K562 (cell line): ENCODE measurements at regions not wholly inside any gene's neighbourhood (a gene's known extent, or its start where the extent isn't known, plus 50 kb on each side); places are given as distances from the start of the nearest gene placed in this dataset.

Source experiments
- ATAC-seq: fragments of 200-7000 bp; cut with Tn5 transposase; 3 replicates; pipeline ENCODE4 v1.9.1; 2020; ENCODE audit warnings: moderate library complexity
- BruUV-seq: library from RNA; stranded (reverse); fragments of 400-500 nt; replicated peaks from 2 replicates; lab custom pipeline; 2021; lab: Mats Ljungman, UMichigan
- CTCF ChIA-PET: fragments of 300-600 bp; formaldehyde crosslinking; extraction: SDS; loops from one replicate; lab custom pipeline; 2021; ENCODE audit warnings: low intra/inter-chr PET ratio; lab: Yijun Ruan, JAX
- POLR2A ChIA-PET: fragments of 300-600, 350-650 bp; sonication (Branson Sonifier 250); formaldehyde crosslinking; extraction: SDS; loops from one replicate; lab custom pipeline; 2021; ENCODE audit warnings: antibody characterized with exemption, inconsistent platforms; lab: Yijun Ruan, JAX
- DNase-seq, 4 experiments: peaks; one replicate each; pipeline versions ENCODE4 v3.0.0 to v3.0.0-alpha.2; 2011 to 2018; ENCODE audit warnings: low spot score in 3 of 4, mixed read lengths in 3 of 4; ENCODE audit errors: extremely low read depth in 1 of 4
- FAIRE-seq: peaks from 2 replicates; lab custom pipeline; 2011; peaks lifted over from hg19 to GRCh38; lab: Jason Lieb, UNC
- H2AFZ ChIP-seq: 2 replicates; pipeline ENCODE4 v1.6.0; 2011; ENCODE audit warnings: low read depth, low read length, control low read depth, inconsistent platforms
- H3K27ac ChIP-seq: fragments of 200-600 bp; 3 replicates; pipeline ENCODE4 v1.8.0; 2011; ENCODE audit warnings: low read depth, mild to moderate bottlenecking, control low read depth, inconsistent platforms, low read length, moderate library complexity, mixed read lengths; ENCODE audit errors: extremely low read depth
- H3K27me3 ChIP-seq, 2 experiments: fragments of 300-600 bp in 1 of 2; 2 replicates in 1 of 2; 3 replicates in 1 of 2; pipeline versions ENCODE4 v1.6.0 to v1.8.0; 2011; ENCODE audit warnings: inconsistent platforms in 2 of 2, low read length in 2 of 2, mild to moderate bottlenecking in 1 of 2, mixed read lengths in 1 of 2, moderate library complexity in 1 of 2; ENCODE audit not compliant: control insufficient read depth in 2 of 2, insufficient read depth in 2 of 2
- H3K36me3 ChIP-seq: fragments of 300-600 bp; 3 replicates; pipeline ENCODE4 v1.8.0; 2011; ENCODE audit warnings: mild to moderate bottlenecking, low read length, inconsistent platforms; ENCODE audit not compliant: control insufficient read depth, insufficient read depth
- H3K4me1 ChIP-seq, 2 experiments: fragments of 200-600 bp in 1 of 2; replicated peaks in 1 of 2; 2 replicates in 1 of 2; 3 replicates in 1 of 2; pipeline versions ENCODE4 v1.5.1 to v1.8.0; 2011; ENCODE audit warnings: inconsistent platforms in 2 of 2, low read length in 2 of 2, mild to moderate bottlenecking in 1 of 2, mixed read lengths in 1 of 2, moderate library complexity in 1 of 2; ENCODE audit not compliant: control insufficient read depth in 2 of 2, insufficient read depth in 2 of 2
- H3K4me2 ChIP-seq: 2 replicates; pipeline ENCODE4 v1.6.1; 2011; ENCODE audit warnings: low read length, control low read depth, inconsistent platforms, mixed read lengths; ENCODE audit not compliant: insufficient read depth
- H3K4me3 ChIP-seq: fragments of 200-600 bp; sonication (generic), shearing (Covaris generic); 2 replicates; pipeline ENCODE4 v1.5.1; 2016; ENCODE audit warnings: control low read depth, inconsistent platforms
- H3K79me2 ChIP-seq: fragments of 200-600 bp; 3 replicates; pipeline ENCODE4 v1.8.0; 2011; ENCODE audit warnings: low read length, inconsistent platforms; ENCODE audit not compliant: control insufficient read depth, insufficient read depth
- H3K9ac ChIP-seq, 2 experiments: 2 replicates each; pipeline versions ENCODE4 v1.6.0 to v1.6.1; 2011; ENCODE audit warnings: low read depth in 2 of 2, low read length in 2 of 2, control low read depth in 1 of 2, inconsistent platforms in 1 of 2, mild to moderate bottlenecking in 1 of 2, mixed read lengths in 1 of 2; ENCODE audit not compliant: insufficient read depth in 1 of 2
- H3K9me1 ChIP-seq: one replicate; pipeline ENCODE4 v1.6.0; 2011; ENCODE audit warnings: inconsistent platforms, mild to moderate bottlenecking, low read length, moderate library complexity; ENCODE audit not compliant: control insufficient read depth, insufficient read depth
- H3K9me3 ChIP-seq: replicated peaks from 2 replicates; pipeline ENCODE4 v1.5.1; 2011; ENCODE audit warnings: low read depth, low read length, inconsistent platforms; ENCODE audit not compliant: control insufficient read depth, insufficient read depth
- H4K20me1 ChIP-seq: replicated peaks from 2 replicates; pipeline ENCODE4 v1.6.1; 2011; ENCODE audit warnings: low read length, inconsistent platforms, mixed read lengths; ENCODE audit not compliant: control insufficient read depth, insufficient read depth
- FOXJ3 ChIP-seq: sonication (generic); formaldehyde crosslinking; IDR thresholded peaks from 2 replicates; pipeline ENCODE4 v1.4.0; 2020; ENCODE audit warnings: mild to moderate bottlenecking, missing genetic modification reagents
- GABPB1 ChIP-seq: sonication (generic); formaldehyde crosslinking; IDR thresholded peaks from 2 replicates; pipeline ENCODE4 v1.8.0; 2022; ENCODE audit warnings: mild to moderate bottlenecking, missing genetic modification reagents
- MTA2 ChIP-seq: fragments of 450-650 bp; IDR thresholded peaks from 2 replicates; pipeline ENCODE4 v1.6.1; 2016; ENCODE audit warnings: low read depth
- PHTF2 ChIP-seq: fragments of 250-450 bp; sonication (Bioruptor Pico); IDR thresholded peaks from 2 replicates; pipeline ENCODE4 v1.5.0; 2021; ENCODE audit warnings: mild to moderate bottlenecking
- RBM15 ChIP-seq: fragments of 200-400 bp; formaldehyde crosslinking; IDR thresholded peaks from 2 replicates; pipeline ENCODE4 v1.6.1; 2018; ENCODE audit warnings: mild to moderate bottlenecking, low read length, moderate library complexity; ENCODE audit not compliant: insufficient read depth
- RFX5 ChIP-seq: IDR thresholded peaks from 2 replicates; pipeline ENCODE4 v1.6.1; 2011; ENCODE audit warnings: low read depth, mild to moderate bottlenecking, improper control_type of control experiment, low read length
- SETDB1 ChIP-seq: IDR thresholded peaks from one replicate; pipeline ENCODE4 v1.6.1; 2012; ENCODE audit warnings: low read length, control low read depth, inconsistent platforms
- SNIP1 ChIP-seq: fragments of 450-650 bp; IDR thresholded peaks from 2 replicates; pipeline ENCODE4 v1.7.1; 2017; ENCODE audit warnings: low read depth, mild to moderate bottlenecking
- ZNF277 ChIP-seq: fragments of 250-450 bp; sonication (Bioruptor Pico); IDR thresholded peaks from 2 replicates; pipeline ENCODE4 v1.8.0; 2022; ENCODE audit warnings: inconsistent platforms, mild to moderate bottlenecking, moderate library complexity, borderline replicate concordance
- ZNF282 ChIP-seq: sonication (generic); formaldehyde crosslinking; IDR thresholded peaks from 2 replicates; pipeline ENCODE4 v1.8.1; 2023; ENCODE audit warnings: missing genetic modification reagents
- ZNF311 ChIP-seq: fragments of 250-450 bp; sonication (Bioruptor Pico); IDR thresholded peaks from 2 replicates; pipeline ENCODE4 v1.4.0; 2020; ENCODE audit warnings: mild to moderate bottlenecking, moderate library complexity
- WGBS: fragments of 100-300 bp; shearing (Covaris generic); methylation state at CpG from one replicate; pipeline ENCODE4 v1.1.6; 2016; ENCODE audit warnings: low coverage, mixed read lengths; ENCODE audit not compliant: insufficient coverage; ENCODE audit errors: missing lambda C conversion rate; 5-methylcytosine and 5-hydroxymethylcytosine counted together
- in situ Hi-C: fragments of 300-500 bp; cut with MboI; formaldehyde crosslinking; loops from 4 replicates; pipeline ENCODE4 v1.15.0; 2018; ENCODE audit warnings: inconsistent platforms, mixed read lengths
- intact Hi-C: fragments of 100-400 bp; cut with micrococcal nuclease; formaldehyde crosslinking; loops from 2 replicates; pipeline ENCODE4 v1.14.2; 2022

GRCh38 chr7:110168010-110168409 lies 922.9 kb upstream of the LRRN3 start:
- Histone ChIP-seq H3K36me3 (no peaks in the 10 kb centered on the region), H3K4me1 (no peaks in the 10 kb centered on the region), H3K27me3 (no peaks in the 10 kb centered on the region), H3K4me3 (no peak overlapping the region), H3K27ac (no peak overlapping the region), H3K9me3 (no peaks in the 10 kb centered on the region), H3K79me2 (no peaks in the 10 kb centered on the region), H3K9me1 (no peaks in the 10 kb centered on the region), H3K9ac (no peak overlapping the region), H4K20me1 (no peaks in the 10 kb centered on the region), H2AFZ (no peak overlapping the region), H3K4me2 (no peak overlapping the region)
- CTCF ChIA-PET, result no interaction called here
- no peak for FAIRE-seq
- WGBS, result 0% methylated on average over 3 of the region's 3 CpGs
- in situ Hi-C loops (no loop called here), intact Hi-C loops (no loop called here)
- no peak for ATAC-seq
- no peak for TF ChIP-seq FOXJ3 (CRISPR knock-in tag)
- TF ChIP-seq SNIP1, result no peak
- TF ChIP-seq ZNF277 (CRISPR knock-in tag), result no peak
- no peak for TF ChIP-seq SETDB1
- no peak for TF ChIP-seq RFX5
- no peak for TF ChIP-seq PHTF2 (CRISPR knock-in tag)
- no peak for TF ChIP-seq MTA2
- no peak for TF ChIP-seq RBM15
- no peak for TF ChIP-seq ZNF311 (CRISPR knock-in tag)
- no peak for TF ChIP-seq ZNF282 (CRISPR knock-in tag)
- no peak for TF ChIP-seq GABPB1
- POLR2A ChIA-PET, result no interaction called here
- BruUV-seq, result no TSS peak
- no peak for DNase-seq
